GM21360 (cell line): ENCODE measurements at regions not wholly inside any gene's neighbourhood (a gene's known extent, or its start where the extent isn't known, plus 50 kb on each side); places are given as distances from the start of the nearest gene placed in this dataset.

Source experiments
- ATAC-seq: cut with Tn5 transposase; IDR thresholded peaks from one replicate; pipeline ENCODE4 v1.9.1; 2021; ENCODE audit warnings: mild to moderate bottlenecking, moderate library complexity; ENCODE audit not compliant: unreplicated experiment

- no peak for ATAC-seq
Observed at GRCh38 chr10:124305131-124305530, 113.6 kb downstream of the OAT start.

GRCh38 chr10:124303662-124304418, 114.9 kb downstream of the OAT start:
- ATAC-seq: no peak

- ATAC-seq: no peak
Observed at GRCh38 chr10:124302951-124303505, 115.7 kb downstream of the OAT start.

GRCh38 chr10:124301736-124302135, 117.0 kb downstream of the OAT start:
- ATAC-seq: no peak

- ATAC-seq: no peak
Observed at GRCh38 chr10:124300735-124301134, 118.0 kb downstream of the OAT start.

- no peak for ATAC-seq
Observed at GRCh38 chr10:124300224-124300623, 118.5 kb downstream of the OAT start.

- no peak for ATAC-seq
Observed at GRCh38 chr10:124299696-124300095, 119.0 kb downstream of the OAT start.

GRCh38 chr10:124298891-124299290, 119.8 kb downstream of the OAT start:
- no peak for ATAC-seq

- ATAC-seq: no peak
Observed at GRCh38 chr10:124296813-124297788, 121.6 kb downstream of the OAT start.

- ATAC-seq: no peak
Observed at GRCh38 chr10:124296121-124296812, 122.5 kb downstream of the OAT start.

GRCh38 chr10:124294811-124295770, 123.6 kb downstream of the OAT start:
- no peak for ATAC-seq

GRCh38 chr10:124293616-124294449, 124.9 kb downstream of the OAT start:
- ATAC-seq: no peak

GRCh38 chr10:124292911-124293615, 125.7 kb downstream of the OAT start:
- ATAC-seq: no peak

GRCh38 chr10:124291001-124291701, 127.6 kb downstream of the OAT start:
- ATAC-seq: no peak

GRCh38 chr10:124289851-124290795, 128.6 kb downstream of the OAT start:
- peak; percentile 42 for ATAC-seq
